ENCODE measurements at regions not wholly inside any gene's neighbourhood (a gene's known extent, or its start where the extent isn't known, plus 50 kb on each side); places are given as distances from the start of the nearest gene placed in this dataset.
"Not testable (repeated sequence)": the region's sequence is repeated elsewhere in the genome, so short reads cannot be mapped to it uniquely, and the experiment has no call there.

GRCh38 chr14:22238320-22238719, 350.7 kb downstream of the DAD1 start:
- TF ChIP-seq, protein P1, sequence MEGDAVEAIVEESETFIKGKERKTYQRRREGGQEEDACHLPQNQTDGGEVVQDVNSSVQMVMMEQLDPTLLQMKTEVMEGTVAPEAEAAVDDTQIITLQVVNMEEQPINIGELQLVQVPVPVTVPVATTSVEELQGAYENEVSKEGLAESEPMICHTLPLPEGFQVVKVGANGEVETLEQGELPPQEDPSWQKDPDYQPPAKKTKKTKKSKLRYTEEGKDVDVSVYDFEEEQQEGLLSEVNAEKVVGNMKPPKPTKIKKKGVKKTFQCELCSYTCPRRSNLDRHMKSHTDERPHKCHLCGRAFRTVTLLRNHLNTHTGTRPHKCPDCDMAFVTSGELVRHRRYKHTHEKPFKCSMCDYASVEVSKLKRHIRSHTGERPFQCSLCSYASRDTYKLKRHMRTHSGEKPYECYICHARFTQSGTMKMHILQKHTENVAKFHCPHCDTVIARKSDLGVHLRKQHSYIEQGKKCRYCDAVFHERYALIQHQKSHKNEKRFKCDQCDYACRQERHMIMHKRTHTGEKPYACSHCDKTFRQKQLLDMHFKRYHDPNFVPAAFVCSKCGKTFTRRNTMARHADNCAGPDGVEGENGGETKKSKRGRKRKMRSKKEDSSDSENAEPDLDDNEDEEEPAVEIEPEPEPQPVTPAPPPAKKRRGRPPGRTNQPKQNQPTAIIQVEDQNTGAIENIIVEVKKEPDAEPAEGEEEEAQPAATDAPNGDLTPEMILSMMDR (conservative IDR thresholded peaks at IDR 0.05) = not testable (repeated sequence)
- not testable (repeated sequence) for TF ChIP-seq ZFX (IDR thresholded peaks at IDR 0.05)

Data from C4-2B (cell line).